ENCODE measurements at regions not wholly inside any gene's neighbourhood (a gene's known extent, or its start where the extent isn't known, plus 50 kb on each side); places are given as distances from the start of the nearest gene placed in this dataset.

GRCh38 chr18:37710726-37711125, 145.1 kb upstream of the CELF4 start:
- WGBS, result 73% methylated on average over 1 of the region's 1 CpG
- DNase-seq (ENCODE audit: low spot score), result no peak
- H3K27me3 ChIP-seq (ENCODE audit: control insufficient read depth in 4 of 4, insufficient read depth in 4 of 4, low read length in 3 of 4), result no peaks in the 10 kb centered on the region

GRCh38 chr18:37709740-37710139, 144.1 kb upstream of the CELF4 start:
- Histone ChIP-seq H3K27me3 (ENCODE audit: control insufficient read depth in 4 of 4, insufficient read depth in 4 of 4, low read length in 3 of 4) (no peaks in the 10 kb centered on the region), H3K4me1 (ENCODE audit: control insufficient read depth in 4 of 4, insufficient read depth in 4 of 4, low read length in 3 of 4) (no peaks in the 10 kb centered on the region), H3K27ac (ENCODE audit: low read depth in 1 of 2, low read length in 2 of 2) (no peak overlapping the region), H3K36me3 (ENCODE audit: control insufficient read depth in 4 of 4, insufficient read depth in 3 of 4, low read depth in 1 of 4, low read length in 3 of 4) (no peaks in the 10 kb centered on the region), H3K9ac (ENCODE audit: low read depth in 1 of 2, low read length in 2 of 2) (no peak overlapping the region), H3K9me3 (ENCODE audit: control insufficient read depth in 4 of 4, low read length in 3 of 4) (no peaks in the 10 kb centered on the region), H3K4me3 (ENCODE audit: low read depth in 1 of 3, low read length in 3 of 3) (no peak overlapping the region)
- 60% methylated on average over 2 of the region's 2 CpGs for whole genome bisulfite sequencing
- TF ChIP-seq YY1 (IDR thresholded peaks at IDR 0.05) (no peak), NR2F2 (IDR thresholded peaks at IDR 0.05) (no peak), FOXA1 (IDR thresholded peaks at IDR 0.05) (no peak), ATF3 (IDR thresholded peaks at IDR 0.05) (no peak), FOXA2 (IDR thresholded peaks at IDR 0.05) (no peak)
- DNase-seq (ENCODE audit: low spot score), result no peak

More at GRCh38 chr18:37710726-37711125, 145.1 kb upstream of the CELF4 start:
- H3K27ac ChIP-seq (ENCODE audit: low read depth in 1 of 2, low read length in 2 of 2), result no peak overlapping the region
- no peak overlapping the region for H3K9ac ChIP-seq (ENCODE audit: low read depth in 1 of 2, low read length in 2 of 2)
- H3K9me3 ChIP-seq (ENCODE audit: control insufficient read depth in 4 of 4, low read length in 3 of 4), result no peaks in the 10 kb centered on the region
- TF ChIP-seq REST (IDR thresholded peaks at IDR 0.05) (no peak), HNF4G (IDR thresholded peaks at IDR 0.05) (no peak), RAD21 (IDR thresholded peaks at IDR 0.05) (no peak), JUND (IDR thresholded peaks at IDR 0.05) (no peak), ZBTB33 (IDR thresholded peaks at IDR 0.05) (no peak)
- no peak overlapping the region for H3K4me3 ChIP-seq (ENCODE audit: low read depth in 1 of 3, low read length in 3 of 3)
- no peaks in the 10 kb centered on the region for H3K4me1 ChIP-seq (ENCODE audit: control insufficient read depth in 4 of 4, insufficient read depth in 4 of 4, low read length in 3 of 4)
- no peaks in the 10 kb centered on the region for H3K36me3 ChIP-seq (ENCODE audit: control insufficient read depth in 4 of 4, insufficient read depth in 3 of 4, low read depth in 1 of 4, low read length in 3 of 4)

GRCh38 chr18:37705016-37705415, 139.4 kb upstream of the CELF4 start:
- DNase-seq (ENCODE audit: low spot score), result no peak
- TF ChIP-seq SP1 (IDR thresholded peaks at IDR 0.05) (no peak), FOXA1 (IDR thresholded peaks at IDR 0.05) (no peak), HNF4G (IDR thresholded peaks at IDR 0.05) (no peak), REST (IDR thresholded peaks at IDR 0.05) (no peak), NR2F2 (IDR thresholded peaks at IDR 0.05) (no peak), ATF3 (IDR thresholded peaks at IDR 0.05) (no peak), GABPA (IDR thresholded peaks at IDR 0.05 in 1 of 2, conservative IDR thresholded peaks at IDR 0.05 in 1 of 2) (no peak), ZBTB33 (IDR thresholded peaks at IDR 0.05) (no peak), TAF1 (conservative IDR thresholded peaks at IDR 0.05) (no peak), FOXA2 (IDR thresholded peaks at IDR 0.05) (no peak), HNF4A (conservative IDR thresholded peaks at IDR 0.05) (no peak), MAX (IDR thresholded peaks at IDR 0.05) (no peak), YY1 (IDR thresholded peaks at IDR 0.05) (no peak), RAD21 (IDR thresholded peaks at IDR 0.05) (no peak), JUND (IDR thresholded peaks at IDR 0.05) (no peak)
- Histone ChIP-seq H3K4me3 (ENCODE audit: low read depth in 1 of 3, low read length in 3 of 3) (no peak overlapping the region), H3K9ac (ENCODE audit: low read depth in 1 of 2, low read length in 2 of 2) (no peak overlapping the region), H3K9me3 (ENCODE audit: control insufficient read depth in 4 of 4, low read length in 3 of 4) (peaks cover 0 to 2% (median 0%) of the 10 kb centered on the region in 4 donors), H3K27ac (ENCODE audit: low read depth in 1 of 2, low read length in 2 of 2) (no peak overlapping the region), H3K27me3 (ENCODE audit: control insufficient read depth in 4 of 4, insufficient read depth in 4 of 4, low read length in 3 of 4) (no peaks in the 10 kb centered on the region), H3K4me1 (ENCODE audit: control insufficient read depth in 4 of 4, insufficient read depth in 4 of 4, low read length in 3 of 4) (no peaks in the 10 kb centered on the region), H3K36me3 (ENCODE audit: control insufficient read depth in 4 of 4, insufficient read depth in 3 of 4, low read depth in 1 of 4, low read length in 3 of 4) (no peaks in the 10 kb centered on the region)
- WGBS, result 74% methylated on average over 7 of the region's 7 CpGs

All from liver (tissue), 7 donors.